GM21529 (cell line): ENCODE measurements at regions not wholly inside any gene's neighbourhood (a gene's known extent, or its start where the extent isn't known, plus 50 kb on each side); places are given as distances from the start of the nearest gene placed in this dataset.
"Not testable (repeated sequence)": the region's sequence is repeated elsewhere in the genome, so short reads cannot be mapped to it uniquely, and the experiment has no call there.

Experiments
- ATAC-seq: cut with Tn5 transposase; IDR thresholded peaks from one replicate; pipeline ENCODE4 v1.9.1; 2021; ENCODE audit not compliant: unreplicated experiment

DNA sequence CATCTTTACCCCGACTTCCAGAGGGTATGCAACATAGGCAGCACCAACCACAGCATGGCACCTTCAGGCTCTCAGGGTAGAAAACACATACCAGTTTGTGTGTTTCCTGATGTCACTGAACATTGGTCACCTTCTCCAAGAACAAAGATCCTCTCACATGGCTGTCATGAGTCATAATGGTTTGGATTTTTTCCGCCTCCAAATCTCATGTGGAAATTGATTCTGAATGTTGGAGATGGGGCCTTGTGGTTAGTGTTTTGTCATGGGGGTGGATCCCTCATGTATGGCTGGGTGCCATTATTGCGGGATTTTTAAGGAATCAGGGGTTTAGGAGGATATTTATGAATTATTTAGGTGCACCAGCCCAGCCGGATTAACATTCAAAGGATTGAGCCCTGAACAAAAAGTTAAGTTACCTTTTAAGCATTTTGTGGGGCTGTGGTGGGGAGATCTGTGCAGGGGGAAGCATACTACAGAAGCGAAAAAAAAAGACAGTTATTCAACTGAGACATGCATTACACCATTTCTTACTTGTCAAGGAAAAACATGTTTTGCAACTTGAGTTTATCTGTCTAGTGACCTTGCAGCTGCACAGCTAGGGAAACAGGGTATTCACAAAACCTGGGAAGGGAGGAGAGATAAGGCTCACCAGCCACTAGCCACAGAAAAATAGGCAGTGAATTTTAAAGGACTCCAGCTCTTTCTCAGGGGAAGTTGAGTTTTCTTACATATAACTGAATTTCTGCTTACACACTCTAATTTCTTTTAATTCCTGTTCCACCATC is 774.1 kb upstream of the AUTS2 start:
- ATAC-seq: no peak

DNA sequence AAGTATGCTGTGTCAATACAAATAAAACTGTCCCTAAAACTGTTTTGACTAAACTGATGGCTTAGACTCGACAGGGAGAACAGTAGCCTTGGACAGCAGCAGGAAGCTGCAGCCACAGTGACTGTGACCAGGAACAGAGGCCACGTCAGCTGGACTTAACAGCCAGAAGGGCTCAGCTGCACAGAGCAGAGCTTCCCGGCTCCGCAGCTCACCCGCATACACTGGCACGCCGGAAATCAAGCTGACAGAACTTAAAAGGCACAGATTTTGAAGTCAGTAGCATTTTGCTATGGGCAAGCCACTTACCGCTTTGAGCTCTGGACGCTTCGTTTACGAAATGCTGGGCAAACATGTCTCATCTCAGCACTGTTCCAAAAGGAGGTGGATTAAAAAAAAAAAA is 769.7 kb upstream of the AUTS2 start:
- ATAC-seq: no peak

GRCh38 chr7:68833422-68833821 is 764.9 kb upstream of the AUTS2 start:
- no peak for ATAC-seq

- ATAC-seq: no peak
These were observed 759.3 kb upstream of the AUTS2 start for GRCh38 chr7:68839014-68839413.

GRCh38 chr7:68840991-68841390 is 757.3 kb upstream of the AUTS2 start:
- ATAC-seq: no peak

- not testable (repeated sequence) for ATAC-seq
These were observed 754.3 kb upstream of the AUTS2 start for GRCh38 chr7:68843985-68844384.

DNA sequence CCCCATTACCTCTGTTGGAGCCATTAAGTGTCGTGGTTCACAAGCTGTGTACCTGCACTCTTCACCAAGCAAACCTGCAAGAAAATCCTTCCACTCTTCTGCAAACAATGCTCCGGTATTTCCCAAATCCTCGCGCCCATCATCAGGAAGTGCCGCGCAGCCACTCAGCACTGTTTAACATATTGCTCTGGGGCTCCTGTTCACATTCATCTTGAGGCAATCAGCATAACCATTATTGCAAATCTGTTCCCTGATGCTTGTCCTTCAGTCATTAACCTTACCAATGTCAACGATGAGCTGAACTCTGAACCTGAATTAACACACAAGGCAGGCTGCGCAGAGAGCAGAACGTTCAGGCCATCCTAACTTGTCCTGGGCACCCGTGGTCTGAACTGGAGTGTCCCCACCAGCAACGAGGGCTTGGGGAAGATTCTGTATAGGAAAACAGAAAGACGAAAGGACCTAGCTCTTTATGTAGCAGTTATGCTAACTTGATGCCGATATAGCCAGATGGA is 751.4 kb upstream of the AUTS2 start:
- no peak for ATAC-seq

GRCh38 chr7:68853254-68853653 is 745.0 kb upstream of the AUTS2 start:
- ATAC-seq: no peak

DNA sequence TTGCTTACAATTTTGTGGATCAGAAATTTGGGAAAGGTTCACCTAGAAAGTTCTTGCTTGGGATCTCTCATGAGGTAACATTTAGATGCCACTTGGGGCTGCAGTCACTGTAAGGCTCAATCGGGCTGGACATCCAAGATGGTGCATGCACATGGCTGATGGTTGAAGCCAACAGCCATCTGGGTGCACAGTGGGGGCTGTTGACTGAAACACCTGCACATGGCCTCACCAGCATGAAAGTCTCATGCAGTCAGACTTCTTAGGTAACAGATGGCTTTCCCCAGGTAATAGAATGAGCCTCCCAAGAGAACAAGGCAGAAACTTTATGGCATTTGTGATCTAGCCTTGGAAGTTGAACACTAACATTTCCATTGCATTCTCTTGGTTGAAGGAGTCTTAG is 740.7 kb upstream of the AUTS2 start:
- no peak for ATAC-seq

GRCh38 chr7:68858497-68858896 is 739.8 kb upstream of the AUTS2 start:
- no peak for ATAC-seq

DNA sequence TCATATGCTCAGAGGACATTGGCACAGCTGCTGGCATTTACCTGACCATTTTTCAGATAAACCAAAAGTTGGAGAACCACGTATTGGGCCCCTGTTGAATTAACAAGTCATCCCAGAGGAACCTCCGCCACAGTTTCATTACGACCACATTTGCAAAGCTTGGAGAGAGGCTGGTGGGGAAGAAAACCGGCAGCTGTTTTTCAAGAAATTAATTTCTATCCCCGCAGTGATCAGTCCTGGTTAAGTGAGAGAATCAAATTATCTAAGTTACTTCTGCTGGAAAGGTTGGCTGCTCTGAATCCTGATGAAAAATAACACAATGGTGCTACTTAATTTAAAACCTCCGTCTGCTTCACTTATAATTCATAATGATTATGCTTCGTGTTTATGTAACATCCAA is 737.1 kb upstream of the AUTS2 start:
- ATAC-seq: no peak

DNA sequence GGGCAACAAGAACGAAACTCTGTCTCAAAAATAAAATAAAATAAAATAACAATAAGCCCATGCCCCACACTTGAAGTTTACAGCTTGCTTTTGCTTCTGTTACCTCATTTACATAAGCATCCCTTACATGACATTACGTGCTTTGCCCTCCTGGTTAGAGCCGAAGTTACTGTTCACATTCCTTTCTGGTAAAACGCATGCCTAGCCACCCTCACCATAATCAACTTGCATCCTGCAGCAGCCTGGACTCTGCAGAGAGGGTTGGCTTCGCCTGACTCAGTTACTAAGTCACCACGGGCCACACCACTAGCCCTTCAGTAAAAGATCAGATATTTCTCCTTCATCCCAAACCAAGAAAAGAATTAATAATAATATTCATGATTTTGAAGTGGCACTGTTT is 736.0 kb upstream of the AUTS2 start:
- no peak for ATAC-seq

- no peak for ATAC-seq
These were observed 735.5 kb upstream of the AUTS2 start for GRCh38 chr7:68862736-68863135.

GRCh38 chr7:68865351-68866199 is 732.7 kb upstream of the AUTS2 start:
- no peak for ATAC-seq

DNA sequence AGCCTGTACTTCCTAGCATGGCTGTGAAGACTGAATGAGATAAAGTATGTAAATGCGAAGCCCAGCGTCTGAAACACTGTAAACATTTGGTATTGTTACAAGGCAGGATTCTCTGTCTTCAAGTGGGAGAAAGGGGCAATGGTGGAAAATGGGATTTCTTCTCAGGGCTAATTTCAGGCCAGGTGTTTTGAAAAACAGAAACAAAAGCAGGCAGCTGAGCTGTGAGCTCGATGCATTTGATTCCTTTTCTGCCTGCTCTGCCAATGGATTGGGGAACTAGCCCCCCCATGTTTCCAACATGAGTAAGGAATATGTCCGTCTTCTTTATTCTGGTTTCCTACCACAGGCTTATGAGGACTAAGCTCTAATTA is 732.1 kb upstream of the AUTS2 start:
- ATAC-seq: no peak

DNA sequence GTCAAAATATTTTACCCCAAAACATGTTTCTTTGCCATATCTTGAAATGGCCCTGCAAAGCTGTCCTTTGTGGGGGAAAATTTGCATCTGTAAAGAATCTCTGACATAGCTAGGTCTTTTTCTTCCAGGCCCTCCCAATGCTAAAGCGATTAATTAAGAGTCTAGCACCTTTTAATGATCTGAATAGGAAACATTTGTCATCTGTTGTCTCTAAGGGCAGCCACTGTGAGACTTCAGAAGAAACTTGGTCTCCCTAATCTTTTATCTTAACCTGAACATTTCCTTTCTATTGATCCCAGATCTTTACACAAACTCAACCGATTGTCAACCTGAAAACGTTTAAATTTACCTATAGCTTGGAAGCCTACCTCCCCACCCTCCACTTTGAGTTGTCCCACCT is 731.6 kb upstream of the AUTS2 start:
- ATAC-seq: not testable (repeated sequence)

DNA sequence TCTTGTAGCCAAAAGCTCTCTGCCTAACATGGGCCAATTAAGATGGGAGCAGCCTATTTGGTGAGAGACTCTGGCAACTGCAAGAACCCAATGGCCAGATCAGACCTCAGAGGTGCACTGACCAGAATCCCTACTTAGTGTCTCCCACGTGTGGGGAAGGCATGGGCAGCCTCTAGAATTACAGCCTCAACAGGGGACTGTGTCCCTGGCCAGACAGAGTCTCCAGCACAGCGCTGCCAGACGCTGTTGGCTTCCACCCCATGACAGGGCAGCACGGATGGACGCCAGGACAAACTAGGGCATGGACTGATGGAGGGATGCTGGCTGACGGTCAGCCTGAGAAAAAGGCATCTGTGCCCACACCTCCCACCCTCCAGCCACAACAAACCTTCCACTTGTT is 729.3 kb upstream of the AUTS2 start:
- no peak for ATAC-seq

DNA sequence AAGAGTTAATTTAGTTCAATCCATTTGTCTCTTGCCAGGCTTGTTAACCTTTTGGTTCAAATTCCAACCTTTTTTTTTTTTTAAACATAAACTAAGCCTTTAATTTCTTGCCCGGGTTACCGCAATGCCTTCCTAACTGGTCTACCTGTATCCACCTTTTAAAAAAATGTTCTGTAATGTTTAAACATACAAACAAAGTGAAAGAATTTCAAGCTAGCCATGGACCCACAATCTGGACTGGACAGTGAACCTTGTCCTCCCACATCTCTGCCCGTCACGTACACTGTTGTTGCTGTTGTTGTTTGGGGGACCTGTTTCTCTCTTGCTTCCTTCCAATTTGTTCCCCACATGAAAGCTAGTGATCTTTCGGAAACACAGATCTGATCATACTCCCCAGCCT is 724.7 kb upstream of the AUTS2 start:
- ATAC-seq: no peak

GRCh38 chr7:68875857-68876256 is 722.4 kb upstream of the AUTS2 start:
- no peak for ATAC-seq

DNA sequence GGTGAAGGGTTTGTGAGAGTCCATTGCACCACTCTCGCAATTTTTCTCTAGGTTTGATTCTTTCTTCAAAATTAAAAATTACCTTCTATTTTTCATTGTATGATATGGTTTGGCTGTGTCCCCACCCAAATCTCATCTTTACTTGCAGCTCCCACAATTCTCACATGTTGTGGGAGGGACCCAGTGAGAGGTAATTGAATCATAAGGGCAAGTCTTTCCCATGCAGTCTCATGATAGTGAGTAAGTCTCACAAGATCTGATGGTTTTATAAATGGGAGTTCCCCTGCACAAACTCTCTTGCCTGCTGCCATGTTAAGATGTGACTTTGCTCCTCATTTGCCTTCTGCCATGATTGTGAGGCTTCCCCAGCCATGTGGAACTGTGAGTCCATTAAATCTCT is 711.2 kb upstream of the AUTS2 start:
- ATAC-seq: not testable (repeated sequence)

DNA sequence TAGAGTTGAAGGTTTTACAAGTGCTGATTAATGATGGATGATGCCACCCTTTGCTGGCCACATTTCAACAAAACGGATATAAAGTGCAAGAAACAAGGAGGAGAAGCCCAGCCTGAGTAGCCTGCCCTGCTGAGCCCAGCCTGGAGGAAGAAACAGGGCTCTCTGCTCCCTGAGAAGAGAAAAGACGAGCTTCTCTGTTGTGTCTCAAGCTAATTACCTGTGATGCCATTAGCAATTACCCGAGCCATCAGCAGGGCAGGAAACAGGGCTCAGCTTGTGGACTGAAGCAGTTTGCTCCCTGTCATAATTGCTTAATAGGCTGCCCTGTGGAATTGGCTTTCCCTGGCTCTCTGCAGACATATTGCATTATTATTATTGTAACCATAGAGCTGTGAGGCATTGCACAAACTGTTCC is 709.3 kb upstream of the AUTS2 start:
- no peak for ATAC-seq

DNA sequence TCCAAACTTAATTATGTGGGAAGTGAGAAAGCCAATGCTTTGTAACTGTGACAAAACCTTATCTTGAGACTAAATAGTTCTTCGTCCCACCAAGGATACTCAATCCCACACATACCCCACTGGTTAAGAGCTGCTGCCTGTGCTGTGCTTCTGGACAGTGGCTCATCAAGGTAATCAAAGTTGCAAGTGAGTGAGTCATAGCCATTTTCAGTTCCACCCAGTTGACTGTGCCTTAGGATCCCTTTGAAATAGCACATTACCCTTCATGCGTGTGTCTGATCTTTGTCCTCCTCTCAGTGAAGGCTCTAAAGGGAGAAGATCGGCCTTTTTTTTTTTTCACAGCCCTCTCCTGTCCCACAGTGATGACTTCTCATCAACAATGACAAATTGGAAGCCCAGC is 706.0 kb upstream of the AUTS2 start:
- ATAC-seq: no peak
